ENCODE measurements at regions not wholly inside any gene's neighbourhood (a gene's known extent, or its start where the extent isn't known, plus 50 kb on each side); places are given as distances from the start of the nearest gene placed in this dataset.

- TF ChIP-seq CHD7 (IDR thresholded peaks at IDR 0.05; ENCODE audit: insufficient replicate concordance, low read length) (no peak), KDM4A (IDR thresholded peaks at IDR 0.05; ENCODE audit: low read depth, low read length, severe bottlenecking) (no peak), CHD1 (IDR thresholded peaks at IDR 0.05; ENCODE audit: low read depth, low read length) (no peak), ZNF274 (IDR thresholded peaks at IDR 0.05; ENCODE audit: borderline replicate concordance, extremely low read depth, low read length) (no peak), CHD2 (IDR thresholded peaks at IDR 0.05; ENCODE audit: low read length) (no peak), CBX8 (IDR thresholded peaks at IDR 0.05; ENCODE audit: borderline replicate concordance, low read depth, low read length) (no peak), CTBP2 (IDR thresholded peaks at IDR 0.05; ENCODE audit: borderline replicate concordance, insufficient read depth, insufficient read length, low read length) (no peak), EP300 (IDR thresholded peaks at IDR 0.05; ENCODE audit: borderline replicate concordance in 1 of 2, low read depth in 2 of 2, low read length in 2 of 2) (no peak), POU5F1 (IDR thresholded peaks at IDR 0.05; ENCODE audit: low read depth, low read length) (no peak), EZH2 (IDR thresholded peaks at IDR 0.05; ENCODE audit: low read depth, low read length, severe bottlenecking) (no peak), TEAD4 (IDR thresholded peaks at IDR 0.05; ENCODE audit: low read depth, low read length) (no peak)
Observed at GRCh38 chr17:43316522-43317142, 82.2 kb upstream of the ARL4D start (continued).

Measured in H1 (cell line).